SKM-1 treated with dmso at 0.1 percent for 144 hours (cell line): ENCODE measurements at regions not wholly inside any gene's neighbourhood (a gene's known extent, or its start where the extent isn't known, plus 50 kb on each side); places are given as distances from the start of the nearest gene placed in this dataset.
A peak's percentile ranks its signal among the peaks of the same experiment; 100 is the strongest.
"Not testable (repeated sequence)": the region's sequence is repeated elsewhere in the genome, so short reads cannot be mapped to it uniquely, and the experiment has no call there.

Experiments
- DNase-seq: peaks from one replicate; lab custom pipeline; 2025; ENCODE audit not compliant: unreplicated experiment; lab: John Stamatoyannopoulos, UW

GRCh38 chr6:125587666-125588632 lies 161.5 kb upstream of the HEY2 start:
- DNase-seq = no peak

DNA sequence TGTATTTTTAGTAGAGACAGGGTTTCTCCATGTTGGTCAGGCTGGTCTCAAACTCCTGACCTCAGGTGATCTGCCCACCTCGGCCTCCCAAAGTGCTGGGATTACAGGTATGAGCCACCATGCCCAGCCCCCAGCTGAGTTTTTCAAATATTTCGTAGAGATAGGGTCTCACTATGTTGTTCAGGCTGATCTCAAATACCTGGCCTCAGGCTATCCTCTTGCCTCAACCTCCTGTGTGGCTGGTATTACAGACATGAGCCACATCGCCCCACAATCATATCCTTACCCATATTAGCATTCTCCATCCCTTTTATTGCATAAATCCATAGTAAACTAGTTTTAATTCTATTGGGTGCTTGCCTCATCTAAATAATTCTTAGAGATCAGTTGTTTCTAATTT lies 157.6 kb upstream of the HEY2 start:
- not testable (repeated sequence) for DNase-seq

DNA sequence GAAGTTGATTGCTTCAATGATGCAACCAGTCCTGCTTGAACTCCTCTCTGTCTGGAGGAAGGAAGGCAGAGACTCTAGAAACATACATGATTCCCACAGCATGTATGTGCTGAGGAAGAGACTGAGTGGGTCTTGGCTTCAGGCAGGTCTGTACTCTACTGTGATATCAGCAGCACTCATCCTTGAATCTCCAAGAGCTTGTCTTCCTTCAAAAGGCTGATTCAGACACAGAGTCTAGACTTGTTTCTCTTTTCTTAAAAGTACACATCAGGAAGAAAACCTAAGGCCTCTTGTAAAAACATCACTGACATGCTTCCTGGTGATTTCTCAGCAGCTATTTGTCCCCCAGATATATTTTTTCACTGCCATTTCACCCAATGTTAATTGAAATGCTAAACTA lies 155.7 kb upstream of the HEY2 start:
- no peak for DNase-seq

DNA sequence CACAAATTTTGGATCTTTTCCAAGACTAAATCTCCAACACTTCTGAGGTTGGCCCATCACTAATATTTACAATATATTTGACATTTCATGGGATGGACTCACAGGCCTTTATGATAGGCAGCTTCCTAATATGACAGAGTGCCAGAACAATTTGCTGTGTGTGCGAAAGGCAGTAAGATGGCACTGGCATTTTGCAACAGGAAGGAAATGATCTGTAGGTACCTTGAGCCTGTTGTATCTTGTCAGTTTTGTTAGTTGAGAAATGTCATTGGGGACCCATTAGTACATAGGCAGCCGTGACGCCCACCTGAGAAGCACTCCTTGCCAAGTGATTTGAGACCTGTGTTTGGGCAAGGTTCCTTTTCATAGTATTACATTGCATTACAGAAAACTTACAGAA lies 153.4 kb upstream of the HEY2 start:
- no peak for DNase-seq

DNA sequence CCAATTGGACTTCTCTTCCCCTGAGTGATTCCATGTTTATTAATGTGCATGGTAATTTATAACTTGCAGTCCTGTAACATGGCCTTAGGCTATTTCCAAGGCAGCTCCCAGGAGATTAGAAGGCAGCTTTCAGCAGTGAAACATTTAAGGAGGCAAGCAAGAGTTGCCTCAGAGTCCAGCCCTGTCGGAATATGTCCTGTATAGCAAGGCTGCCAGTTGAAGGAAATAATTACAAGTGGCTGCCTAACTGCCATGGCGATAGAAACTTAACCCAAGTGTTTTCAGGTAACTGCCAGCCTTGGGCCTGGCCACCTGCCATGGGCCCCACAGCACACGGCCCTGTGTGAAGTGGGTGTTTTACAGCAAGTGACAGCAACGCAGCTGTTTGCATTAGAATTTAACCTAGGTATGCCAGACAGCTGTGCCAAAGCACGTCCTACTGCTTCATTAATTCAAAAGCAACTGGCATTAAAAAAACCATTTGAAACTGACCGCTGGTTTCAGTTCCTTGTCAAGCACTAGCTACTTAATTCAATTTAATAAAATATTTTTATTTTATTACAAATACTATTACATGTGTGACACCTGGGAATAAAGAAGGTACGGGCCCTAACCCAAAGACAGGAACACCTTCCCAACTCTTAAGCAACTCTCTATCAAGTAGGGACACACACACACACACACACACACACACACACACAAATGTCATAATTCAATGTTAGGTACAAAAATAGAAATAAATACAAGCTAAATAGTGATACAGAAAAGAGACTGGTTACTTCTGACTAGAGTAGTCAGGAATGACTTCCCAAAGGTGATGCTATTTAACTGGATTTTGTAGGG lies 151.8 kb upstream of the HEY2 start:
- no peak for DNase-seq

GRCh38 chr6:125598422-125598821 lies 151.0 kb upstream of the HEY2 start:
- DNase-seq = peak; percentile 96

DNA sequence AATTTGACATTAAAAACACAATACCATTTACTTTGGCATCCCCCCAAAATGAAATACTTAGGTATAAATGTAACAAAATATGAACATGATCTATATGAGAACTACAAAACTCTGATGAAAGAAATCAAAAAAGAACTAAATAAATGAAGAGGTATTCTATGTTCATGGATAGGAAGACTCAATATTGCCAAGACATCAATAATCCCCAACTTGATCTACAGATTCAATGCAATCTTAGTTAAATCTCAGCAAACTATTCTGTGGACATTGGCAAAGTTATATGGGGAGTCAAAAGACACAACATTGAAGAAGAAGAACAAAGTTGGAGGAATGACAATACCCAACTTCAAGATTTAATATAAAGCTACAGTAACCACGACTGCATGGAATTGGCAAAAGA lies 145.2 kb upstream of the HEY2 start:
- DNase-seq = no peak

GRCh38 chr6:125611573-125612344 lies 137.7 kb upstream of the HEY2 start:
- no peak for DNase-seq

- no peak for DNase-seq
Observed at GRCh38 chr6:125612345-125612846, 137.0 kb upstream of the HEY2 start.

- DNase-seq = no peak
Observed at GRCh38 chr6:125618629-125619028, 130.8 kb upstream of the HEY2 start.

DNA sequence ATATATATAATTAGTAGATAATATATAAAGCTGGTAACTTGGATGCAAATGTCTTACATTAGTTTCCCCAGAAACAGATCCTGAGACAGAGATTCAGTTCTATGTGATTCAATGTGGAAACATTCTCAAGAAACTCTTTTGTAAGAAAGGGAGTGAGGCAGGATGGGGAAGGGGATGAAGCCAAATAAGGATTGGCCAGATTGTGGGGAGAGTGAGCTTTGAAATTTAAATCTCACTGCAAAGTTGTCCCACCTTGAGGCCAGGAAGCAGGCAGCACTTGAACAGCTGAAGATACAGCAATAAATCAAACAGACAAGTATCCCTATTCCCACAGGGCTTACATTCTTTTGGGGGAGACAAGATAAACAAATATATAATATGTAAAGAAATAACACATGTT lies 126.3 kb upstream of the HEY2 start:
- no peak for DNase-seq

DNA sequence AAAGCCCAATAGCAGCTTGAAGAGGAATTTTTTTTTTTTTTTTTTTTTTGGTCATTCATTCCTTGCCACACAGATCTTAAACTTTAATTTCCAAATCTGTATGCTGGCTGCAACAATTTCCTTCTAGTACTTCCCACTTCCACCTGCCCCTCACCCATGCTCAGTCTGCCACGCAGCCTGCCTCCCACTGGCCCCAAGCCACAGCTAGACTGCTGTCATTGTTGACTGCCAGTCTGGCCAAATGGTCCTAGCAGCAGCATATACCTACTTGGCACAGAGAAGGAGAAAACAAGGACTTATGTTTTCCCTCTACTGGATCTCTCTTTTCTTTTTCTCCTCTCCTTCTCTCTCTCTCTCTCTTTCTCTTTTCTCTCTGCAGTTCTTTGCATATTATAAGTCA lies 118.3 kb upstream of the HEY2 start:
- no peak for DNase-seq

DNA sequence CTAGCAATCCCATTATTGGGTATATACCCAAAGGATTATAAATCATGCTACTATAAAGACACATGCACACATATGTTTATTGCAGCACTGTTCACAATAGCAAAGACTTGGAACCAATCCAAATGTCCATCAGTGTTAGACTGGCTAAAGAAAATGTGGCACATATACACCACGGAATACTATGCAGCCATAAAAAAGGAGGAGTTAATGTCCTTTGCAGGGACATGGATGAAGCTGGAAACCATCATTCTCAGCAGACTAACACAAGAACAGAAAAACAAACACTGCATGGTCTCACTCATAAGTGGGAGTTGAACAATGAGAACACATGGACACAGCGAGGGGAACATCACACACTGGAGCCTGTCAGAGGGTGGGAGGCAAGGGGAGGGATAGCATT lies 113.4 kb upstream of the HEY2 start:
- not testable (repeated sequence) for DNase-seq

DNA sequence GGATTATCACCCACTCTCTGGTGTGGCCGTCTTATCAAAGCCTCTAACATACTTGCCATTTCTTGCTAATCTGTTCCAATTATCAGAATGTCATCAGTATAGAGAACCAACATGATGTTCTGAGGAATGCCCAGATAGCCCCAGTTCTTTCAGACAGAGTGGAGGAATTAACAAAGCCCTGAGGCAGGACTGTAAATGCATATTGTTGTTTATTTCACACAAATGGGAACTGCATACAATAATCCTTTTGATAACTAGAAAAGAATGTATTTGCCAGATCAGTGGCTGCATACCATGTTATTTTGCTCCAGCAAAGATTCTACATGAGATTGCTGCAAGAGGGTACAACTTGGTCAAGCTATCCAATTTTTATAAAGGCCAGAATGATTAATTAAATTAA lies 112.8 kb upstream of the HEY2 start:
- no peak for DNase-seq

DNA sequence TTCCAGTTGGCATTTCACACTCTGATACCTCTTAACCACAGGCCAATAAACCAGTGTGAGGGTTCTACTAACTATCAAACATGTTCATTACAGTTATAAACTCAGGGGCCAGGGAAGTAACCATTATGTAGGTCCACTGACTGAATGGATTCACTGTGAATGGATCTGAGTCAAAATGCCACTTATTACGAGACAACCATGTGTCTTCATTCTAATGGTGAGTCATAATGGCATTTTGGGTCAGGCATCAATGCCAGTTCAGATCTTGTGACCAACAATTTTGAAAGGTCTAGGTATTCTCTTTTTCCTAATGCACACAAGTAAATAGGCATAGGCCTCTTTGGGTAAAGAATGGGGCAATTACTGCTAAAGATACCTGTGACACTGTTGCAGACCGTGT lies 112.2 kb upstream of the HEY2 start:
- DNase-seq = no peak

DNA sequence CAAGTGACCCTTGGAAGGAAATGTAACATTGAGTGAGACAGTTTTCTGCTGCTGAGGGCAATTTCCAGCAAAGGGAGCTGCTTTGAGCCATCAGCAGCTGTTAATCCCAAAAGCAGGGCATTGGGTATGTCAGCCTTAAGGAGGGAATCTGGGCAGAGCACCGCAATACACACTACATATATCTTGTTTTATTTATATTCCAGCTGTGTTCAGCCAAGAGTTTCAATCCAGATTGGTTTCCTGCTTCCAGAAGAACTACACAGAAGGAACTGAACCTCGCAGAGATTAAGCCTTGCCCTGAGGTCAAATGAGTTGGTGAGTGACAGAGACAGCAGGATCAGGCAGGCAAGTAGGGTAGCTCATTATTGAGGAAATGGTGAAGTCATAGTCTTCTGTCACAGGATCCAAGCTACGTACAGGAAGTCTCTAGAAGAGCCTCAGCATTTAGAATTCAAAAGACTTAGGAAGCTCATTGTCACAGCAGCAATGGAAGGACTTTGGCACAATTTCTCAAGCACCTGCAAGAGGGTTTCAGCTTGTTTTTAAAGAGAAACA lies 109.9 kb upstream of the HEY2 start:
- DNase-seq = no peak

- no peak for DNase-seq
Observed at GRCh38 chr6:125640441-125641150, 108.8 kb upstream of the HEY2 start.

DNA sequence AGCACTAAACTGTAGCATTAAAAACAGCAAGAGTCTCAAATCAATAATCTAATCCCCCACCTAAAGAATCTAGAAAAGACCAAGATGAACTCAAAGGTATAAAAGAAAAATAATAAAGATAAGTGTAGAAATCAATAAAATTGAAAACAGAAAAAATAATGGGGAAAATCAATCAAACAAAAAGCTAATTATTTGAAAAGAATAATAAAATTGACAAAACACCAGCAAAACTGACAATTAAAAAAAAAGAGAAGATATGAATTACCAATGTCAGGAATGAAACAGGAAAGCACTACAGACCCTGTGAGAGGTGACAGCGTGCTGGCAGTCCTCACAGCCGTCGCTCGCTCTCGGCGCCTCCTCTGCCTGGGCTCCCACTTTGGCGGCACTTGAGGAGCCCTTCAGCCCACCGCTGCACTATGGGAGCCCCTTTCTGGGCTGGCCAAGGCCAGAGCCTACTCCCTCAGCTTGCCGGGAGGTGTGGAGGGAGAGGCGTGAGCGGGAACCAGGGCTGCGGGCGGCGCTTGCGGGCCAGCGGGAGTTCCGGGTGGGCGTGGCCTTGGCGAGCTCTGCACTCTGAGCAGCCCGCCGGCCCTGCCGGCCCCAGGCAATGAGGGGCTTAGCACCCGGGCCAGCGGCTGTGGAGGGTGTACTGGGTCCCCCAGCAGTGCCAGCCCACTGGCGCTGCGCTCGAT lies 105.3 kb upstream of the HEY2 start:
- DNase-seq = not testable (repeated sequence)

DNA sequence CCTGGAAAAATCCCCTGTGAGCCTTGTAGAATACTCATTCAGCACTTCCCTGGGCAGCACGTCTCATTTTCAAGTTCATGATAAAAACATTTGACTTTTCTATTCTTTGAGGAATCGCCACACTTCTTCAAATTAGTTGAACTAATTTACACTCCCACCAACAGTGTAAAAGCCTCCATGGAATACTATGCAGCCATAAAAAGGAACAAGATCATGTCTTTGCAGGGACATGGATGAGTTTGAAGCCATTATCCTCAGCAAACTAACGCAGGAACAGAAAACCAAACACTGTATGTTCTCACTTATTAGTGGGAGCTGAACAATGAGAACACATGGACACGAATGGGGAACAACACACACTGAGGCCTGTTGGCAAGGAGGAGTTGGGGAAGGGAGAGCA lies 102.0 kb upstream of the HEY2 start:
- DNase-seq = no peak

DNA sequence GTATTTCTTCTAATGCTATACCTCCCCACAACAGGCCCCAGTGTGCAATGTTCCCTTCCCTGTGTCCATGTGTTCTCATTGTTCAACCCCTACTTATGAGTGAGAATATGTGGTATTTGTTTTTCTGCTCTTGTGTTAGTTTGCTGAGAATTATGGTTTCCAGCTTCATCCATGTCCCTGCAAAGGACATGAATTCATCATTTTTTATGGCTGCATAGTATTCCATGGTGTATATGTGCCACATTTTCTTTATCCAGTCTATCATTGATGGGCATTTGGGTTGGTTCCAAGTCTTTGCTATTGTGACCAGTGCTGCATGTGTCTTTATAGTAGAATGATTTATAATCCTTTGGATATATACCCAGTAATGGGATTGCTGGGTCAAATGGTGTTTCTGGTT lies 95.7 kb upstream of the HEY2 start:
- DNase-seq = not testable (repeated sequence)
